NCI-H2196 treated with DMSO at 0.1 percent for 48 hours (cell line): ENCODE measurements at regions not wholly inside any gene's neighbourhood (a gene's known extent, or its start where the extent isn't known, plus 50 kb on each side); places are given as distances from the start of the nearest gene placed in this dataset.

Source experiments
- DNase-seq: peaks from one replicate; lab custom pipeline; 2025; ENCODE audit not compliant: unreplicated experiment; lab: John Stamatoyannopoulos, UW

- no peak for DNase-seq
Observed at GRCh38 chr2:120684289-120685065, 51.2 kb upstream of the GLI2 start.

GRCh38 chr2:120685066-120685973 lies 50.3 kb upstream of the GLI2 start:
- no peak for DNase-seq
